ENCODE measurements at regions not wholly inside any gene's neighbourhood (a gene's known extent, or its start where the extent isn't known, plus 50 kb on each side); places are given as distances from the start of the nearest gene placed in this dataset.
"Not testable (repeated sequence)": the region's sequence is repeated elsewhere in the genome, so short reads cannot be mapped to it uniquely, and the experiment has no call there.

DNA sequence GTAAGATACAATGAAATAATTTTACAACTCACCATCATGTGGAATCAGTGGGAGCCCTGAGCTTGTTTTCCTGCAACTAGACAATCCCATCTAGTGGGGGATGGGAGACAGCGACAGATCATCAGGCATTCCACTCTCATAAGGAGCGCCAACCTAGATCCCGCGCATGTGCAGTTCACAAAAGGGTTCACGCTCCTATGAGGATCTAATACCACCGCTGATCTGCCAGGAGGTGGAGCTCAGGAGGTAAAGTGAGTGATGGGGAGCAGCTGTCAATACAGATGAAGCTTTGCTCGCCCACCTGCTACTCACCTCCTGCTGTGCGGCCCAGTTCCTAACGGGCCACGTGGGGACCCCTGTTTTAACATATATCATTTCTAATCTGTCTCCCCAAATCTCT, 165.7 kb upstream of the MXRA5 start:
- not testable (repeated sequence) for TF ChIP-seq YY1 (IDR thresholded peaks at IDR 0.05; ENCODE audit: insufficient read depth, insufficient read length); ZNF274 (IDR thresholded peaks at IDR 0.05; ENCODE audit: low read depth, low read length); SUZ12 (IDR thresholded peaks at IDR 0.05; ENCODE audit: extremely low read depth, insufficient read depth, insufficient read length)

Data from NT2/D1 (cell line).